ENCODE measurements at regions not wholly inside any gene's neighbourhood (a gene's known extent, or its start where the extent isn't known, plus 50 kb on each side); places are given as distances from the start of the nearest gene placed in this dataset.

GRCh38 chr18:79581911-79582310 lies 97.7 kb upstream of the CTDP1 start:
- no peaks in the 10 kb centered on the region for H3K9me3 ChIP-seq (ENCODE audit: low read depth)
- no peaks in the 10 kb centered on the region for H3K9me2 ChIP-seq (replicated peaks; ENCODE audit: insufficient read depth)
- H3K4me1 ChIP-seq (ENCODE audit: insufficient read depth), result peaks cover 8% of the 10 kb centered on the region
- no peak overlapping the region for H3K4me2 ChIP-seq
- H3K79me2 ChIP-seq, result no peaks in the 10 kb centered on the region
- no peak overlapping the region for H3K27ac ChIP-seq
- H3K27me3 ChIP-seq, result no peaks in the 10 kb centered on the region
- no peaks in the 10 kb centered on the region for H3K36me3 ChIP-seq (replicated peaks; ENCODE audit: insufficient read depth, low read depth)
- no peak overlapping the region for H2AFZ ChIP-seq
- no peaks in the 10 kb centered on the region for H4K20me1 ChIP-seq (ENCODE audit: insufficient read depth, poor library complexity, severe bottlenecking)
- TF ChIP-seq CTCF (IDR thresholded peaks at IDR 0.05; ENCODE audit: poor library complexity), result no peak
- no peak for TF ChIP-seq EZH2phosphoT487 (IDR thresholded peaks at IDR 0.05; ENCODE audit: low read depth, severe bottlenecking, unreplicated experiment)
- TF ChIP-seq EZH2 (IDR thresholded peaks at IDR 0.05; ENCODE audit: borderline replicate concordance), result no peak
- 96% methylated on average over 8 of the region's 8 CpGs for WGBS (ENCODE audit: low lambda C conversion rate, missing lambda C conversion rate)
- H3K4me3 ChIP-seq, result no peak overlapping the region
- DNase-seq (ENCODE audit: low spot score), result no peak

- Histone ChIP-seq H2AFZ (no peak overlapping the region), H4K20me1 (ENCODE audit: insufficient read depth, poor library complexity, severe bottlenecking) (no peaks in the 10 kb centered on the region), H3K79me2 (no peaks in the 10 kb centered on the region), H3K4me3 (no peak overlapping the region), H3K27me3 (no peaks in the 10 kb centered on the region), H3K9me2 (replicated peaks; ENCODE audit: insufficient read depth) (no peaks in the 10 kb centered on the region), H3K4me2 (no peak overlapping the region), H3K36me3 (replicated peaks; ENCODE audit: insufficient read depth, low read depth) (no peaks in the 10 kb centered on the region), H3K9me3 (ENCODE audit: low read depth) (no peaks in the 10 kb centered on the region), H3K4me1 (ENCODE audit: insufficient read depth) (no peaks in the 10 kb centered on the region), H3K27ac (no peak overlapping the region)
- no peak for DNase-seq (ENCODE audit: low spot score)
- 81% methylated on average over 8 of the region's 8 CpGs for WGBS (ENCODE audit: low lambda C conversion rate, missing lambda C conversion rate)
- TF ChIP-seq EZH2phosphoT487 (IDR thresholded peaks at IDR 0.05; ENCODE audit: low read depth, severe bottlenecking, unreplicated experiment) (no peak), EZH2 (IDR thresholded peaks at IDR 0.05; ENCODE audit: borderline replicate concordance) (no peak), CTCF (IDR thresholded peaks at IDR 0.05; ENCODE audit: poor library complexity) (no peak)
These were observed 96.6 kb upstream of the CTDP1 start for GRCh38 chr18:79582978-79583377.

- Histone ChIP-seq H2AFZ (no peak overlapping the region), H3K79me2 (no peaks in the 10 kb centered on the region), H4K20me1 (ENCODE audit: insufficient read depth, poor library complexity, severe bottlenecking) (no peaks in the 10 kb centered on the region), H3K36me3 (replicated peaks; ENCODE audit: insufficient read depth, low read depth) (no peaks in the 10 kb centered on the region), H3K9me3 (ENCODE audit: low read depth) (no peaks in the 10 kb centered on the region), H3K27me3 (no peaks in the 10 kb centered on the region), H3K27ac (no peak overlapping the region), H3K4me2 (no peak overlapping the region), H3K4me3 (no peak overlapping the region), H3K4me1 (ENCODE audit: insufficient read depth) (no peaks in the 10 kb centered on the region), H3K9me2 (replicated peaks; ENCODE audit: insufficient read depth) (no peaks in the 10 kb centered on the region)
- 79% methylated on average over 13 of the region's 13 CpGs for WGBS (ENCODE audit: low lambda C conversion rate, missing lambda C conversion rate)
- TF ChIP-seq EZH2phosphoT487 (IDR thresholded peaks at IDR 0.05; ENCODE audit: low read depth, severe bottlenecking, unreplicated experiment) (no peak), CTCF (IDR thresholded peaks at IDR 0.05; ENCODE audit: poor library complexity) (no peak), EZH2 (IDR thresholded peaks at IDR 0.05; ENCODE audit: borderline replicate concordance) (no peak)
- DNase-seq (ENCODE audit: low spot score), result no peak
These were observed 96.2 kb upstream of the CTDP1 start for GRCh38 chr18:79583426-79583825.

- Histone ChIP-seq H3K9me2 (replicated peaks; ENCODE audit: insufficient read depth) (no peaks in the 10 kb centered on the region), H3K79me2 (no peaks in the 10 kb centered on the region), H3K27me3 (no peaks in the 10 kb centered on the region), H4K20me1 (ENCODE audit: insufficient read depth, poor library complexity, severe bottlenecking) (no peaks in the 10 kb centered on the region), H3K4me3 (no peak overlapping the region), H3K9me3 (ENCODE audit: low read depth) (no peaks in the 10 kb centered on the region), H3K27ac (no peak overlapping the region), H2AFZ (no peak overlapping the region), H3K4me2 (no peak overlapping the region), H3K36me3 (replicated peaks; ENCODE audit: insufficient read depth, low read depth) (no peaks in the 10 kb centered on the region), H3K4me1 (ENCODE audit: insufficient read depth) (no peaks in the 10 kb centered on the region)
- TF ChIP-seq CTCF (IDR thresholded peaks at IDR 0.05; ENCODE audit: poor library complexity) (no peak), EZH2phosphoT487 (IDR thresholded peaks at IDR 0.05; ENCODE audit: low read depth, severe bottlenecking, unreplicated experiment) (no peak), EZH2 (IDR thresholded peaks at IDR 0.05; ENCODE audit: borderline replicate concordance) (no peak)
- WGBS (ENCODE audit: low lambda C conversion rate, missing lambda C conversion rate), result 77% methylated on average over 5 of the region's 15 CpGs
- DNase-seq (ENCODE audit: low spot score), result no peak
These were observed 95.6 kb upstream of the CTDP1 start for GRCh38 chr18:79583984-79584401.
